HepG2 (cell line): ENCODE measurements at regions not wholly inside any gene's neighbourhood (a gene's known extent, or its start where the extent isn't known, plus 50 kb on each side); places are given as distances from the start of the nearest gene placed in this dataset.

ENCODE experiments used
- ATAC-seq: fragments of 200-7000 bp; cut with Tn5 transposase; 3 replicates; pipeline ENCODE4 v1.9.1; 2020; ENCODE audit warnings: mild to moderate bottlenecking, moderate library complexity
- BruUV-seq: library from RNA; stranded (reverse); fragments of 400-500 nt; replicated peaks from 2 replicates; lab custom pipeline; 2021; lab: Mats Ljungman, UMichigan
- CTCF ChIA-PET: fragments of 300-600 bp; formaldehyde crosslinking; extraction: SDS; loops from one replicate; lab custom pipeline; 2021; ENCODE audit warnings: low total read pairs, inconsistent platforms, low intra/inter-chr PET ratio; lab: Yijun Ruan, JAX
- POLR2A ChIA-PET: fragments of 350-600 bp; sonication (Branson Sonifier 250); formaldehyde crosslinking; loops from one replicate; lab custom pipeline; 2020; ENCODE audit warnings: antibody characterized with exemption, inconsistent platforms; lab: Yijun Ruan, JAX
- DNase-seq: peaks from one replicate; pipeline ENCODE4 v3.0.0-alpha.2; 2015; ENCODE audit warnings: low spot score
- FAIRE-seq: peaks from 3 replicates; lab custom pipeline; 2011; peaks lifted over from hg19 to GRCh38; lab: Jason Lieb, UNC
- H2AFZ ChIP-seq: one replicate; pipeline ENCODE4 v1.6.1; 2011; ENCODE audit warnings: low read length, inconsistent platforms
- H3K27ac ChIP-seq: fragments of 300-600 bp; 3 replicates; pipeline ENCODE4 v1.8.0; 2011; ENCODE audit warnings: mixed run types, mild to moderate bottlenecking, mixed read lengths, low read length, inconsistent platforms; ENCODE audit not compliant: insufficient read depth; ENCODE audit errors: extremely low read length
- H3K27me3 ChIP-seq, 2 experiments: fragments of 200-600 bp in 1 of 2; 2 replicates in 1 of 2; 3 replicates in 1 of 2; pipeline versions ENCODE4 v1.6.0 to v1.8.0; 2011; ENCODE audit warnings: low read length in 2 of 2, mild to moderate bottlenecking in 2 of 2, moderate library complexity in 2 of 2, inconsistent platforms in 1 of 2; ENCODE audit not compliant: insufficient read depth in 2 of 2, control insufficient read depth in 1 of 2
- H3K36me3 ChIP-seq, 2 experiments: fragments of 200-600 bp in 1 of 2; replicated peaks in 1 of 2; 2 replicates in 1 of 2; 3 replicates in 1 of 2; pipeline versions ENCODE4 v1.5.1 to v1.8.0; 2011; ENCODE audit warnings: low read length in 2 of 2, inconsistent platforms in 1 of 2; ENCODE audit not compliant: insufficient read depth in 2 of 2, control insufficient read depth in 1 of 2
- H3K4me1 ChIP-seq: 2 replicates; pipeline ENCODE4 v1.5.1; 2012; ENCODE audit warnings: low read length, inconsistent platforms; ENCODE audit not compliant: insufficient read depth
- H3K4me2 ChIP-seq: 2 replicates; pipeline ENCODE4 v1.6.0; 2011; ENCODE audit warnings: low read depth, low read length, inconsistent platforms
- H3K4me3 ChIP-seq, 3 experiments: fragments of 200-600 bp in 1 of 3; sonication (generic), shearing (Covaris generic) in 1 of 3; replicated peaks in 1 of 3; 2 replicates each; pipeline ENCODE4 v1.5.1; 2011 to 2016; ENCODE audit warnings: low read length in 3 of 3, inconsistent platforms in 2 of 3, low read depth in 2 of 3, mild to moderate bottlenecking in 2 of 3, control low read depth in 1 of 3, mixed read lengths in 1 of 3; ENCODE audit not compliant: insufficient read depth in 1 of 3
- H3K79me2 ChIP-seq: one replicate; pipeline ENCODE4 v1.6.1; 2011; ENCODE audit warnings: low read length, inconsistent platforms; ENCODE audit not compliant: insufficient read depth
- H3K9ac ChIP-seq: 2 replicates; pipeline ENCODE4 v1.6.0; 2011; ENCODE audit warnings: mild to moderate bottlenecking, low read depth, low read length, inconsistent platforms; ENCODE audit not compliant: insufficient read depth
- H3K9me3 ChIP-seq: 2 replicates; pipeline ENCODE4 v1.5.1; 2012; ENCODE audit warnings: mild to moderate bottlenecking, low read length
- H4K20me1 ChIP-seq: 2 replicates; pipeline ENCODE4 v1.6.0; 2011; ENCODE audit warnings: inconsistent platforms, mild to moderate bottlenecking, low read length, moderate library complexity; ENCODE audit not compliant: insufficient read depth
- JARID2 ChIP-seq: sonication (generic); formaldehyde crosslinking; IDR thresholded peaks from 2 replicates; pipeline ENCODE4 v1.8.1; 2023; ENCODE audit warnings: missing genetic modification reagents, inconsistent platforms; ENCODE audit not compliant: insufficient replicate concordance
- MTA3 ChIP-seq: sonication (generic); formaldehyde crosslinking; IDR thresholded peaks from 2 replicates; pipeline ENCODE4 v1.4.0; 2020; ENCODE audit warnings: missing genetic modification reagents
- PRMT3 ChIP-seq: sonication (generic); formaldehyde crosslinking; IDR thresholded peaks from 2 replicates; pipeline ENCODE4 v1.8.1; 2022; ENCODE audit warnings: low read depth, mild to moderate bottlenecking, moderate library complexity, missing genetic modification reagents, borderline replicate concordance
- ZNF180 ChIP-seq: sonication (generic); formaldehyde crosslinking; IDR thresholded peaks from 2 replicates; pipeline ENCODE4 v1.4.0; 2020; ENCODE audit warnings: low read depth, missing genetic modification reagents, borderline replicate concordance
- WGBS: methylation state at CpG from one replicate; pipeline ENCODE4 v1.1.6; 2017; ENCODE audit warnings: low lambda C conversion rate; 5-methylcytosine and 5-hydroxymethylcytosine counted together
- in situ Hi-C: cut with HindIII; loops from 2 replicates; pipeline ENCODE4 v1.10.0; 2017; ENCODE audit warnings: low pct_unique_long_range_greater_than_20kb; ENCODE audit not compliant: extremely low pct_ligation_motif_present
- intact Hi-C: fragments of 100-400 bp; cut with micrococcal nuclease; formaldehyde crosslinking; loops from one replicate; pipeline ENCODE4 v1.10.0; 2022; ENCODE audit not compliant: unreplicated experiment
- TF ChIP-seq, protein P1 (sequence below): sonication (generic); formaldehyde crosslinking; IDR thresholded peaks from 2 replicates; pipeline ENCODE4 v1.5.0; 2020; ENCODE audit warnings: mild to moderate bottlenecking, missing genetic modification reagents, moderate library complexity
- TF ChIP-seq, protein P2 (sequence below): IDR thresholded peaks from 2 replicates; pipeline ENCODE4 v1.6.1; 2016; ENCODE audit warnings: low read depth, borderline replicate concordance

DNA sequence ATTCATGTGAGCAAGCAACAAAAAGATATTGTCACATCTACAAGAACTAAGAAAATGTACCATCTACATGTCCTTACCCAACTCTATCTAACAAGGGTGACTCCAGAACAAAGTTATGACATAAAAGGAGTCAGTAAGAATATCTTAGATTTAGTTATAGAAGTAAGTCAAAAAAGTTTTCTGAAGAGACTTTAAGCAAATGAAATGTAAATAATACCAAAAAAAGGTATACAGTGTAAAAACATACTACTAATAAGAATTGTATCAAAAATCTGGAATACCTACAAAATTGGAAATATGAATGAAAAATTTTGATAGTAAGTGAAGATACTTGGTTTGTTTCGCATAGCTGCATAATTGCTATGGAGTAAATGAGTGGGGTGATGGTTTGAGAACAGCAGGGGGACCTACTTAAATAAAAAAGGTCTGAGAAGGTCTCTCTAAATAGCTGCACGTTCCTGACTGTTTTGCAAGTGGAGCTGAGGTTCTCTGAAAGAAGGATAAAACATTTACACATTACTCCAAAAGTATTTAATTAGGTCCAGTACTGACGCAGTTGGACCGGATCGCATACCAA, 51.0 kb upstream of the ENPP6 start:
- no TSS peak for BruUV-seq
- H3K4me2 ChIP-seq = peak overlapping the region; percentile 76
- no peak for FAIRE-seq
- H3K4me3 ChIP-seq = peak overlapping the region; percentile 60 to 78 (median 75); a peak in 5 of 6 replicates
- H3K79me2 ChIP-seq = no peaks in the 10 kb centered on the region
- H2AFZ ChIP-seq = peak overlapping the region; percentile 87
- CTCF ChIA-PET = no interaction called here
- intact Hi-C loops (loop anchor here (1.0 to 10.0 kb wide), 4 partner anchors 79 to 466 kb away; partner anchors contain the start of genes CASP3, CENPU and PRIMPOL), in situ Hi-C loops (loop anchor here (5.0 kb wide), 1 partner anchor 269 kb away; no protein-coding TSS in a partner anchor)
- POLR2A ChIA-PET = interaction anchor here (1.7 kb wide), 1 partner anchor 29 kb away, joined by 3 read pairs; no protein-coding TSS in a partner anchor
- ATAC-seq = no peak
- TF ChIP-seq, protein P1, sequence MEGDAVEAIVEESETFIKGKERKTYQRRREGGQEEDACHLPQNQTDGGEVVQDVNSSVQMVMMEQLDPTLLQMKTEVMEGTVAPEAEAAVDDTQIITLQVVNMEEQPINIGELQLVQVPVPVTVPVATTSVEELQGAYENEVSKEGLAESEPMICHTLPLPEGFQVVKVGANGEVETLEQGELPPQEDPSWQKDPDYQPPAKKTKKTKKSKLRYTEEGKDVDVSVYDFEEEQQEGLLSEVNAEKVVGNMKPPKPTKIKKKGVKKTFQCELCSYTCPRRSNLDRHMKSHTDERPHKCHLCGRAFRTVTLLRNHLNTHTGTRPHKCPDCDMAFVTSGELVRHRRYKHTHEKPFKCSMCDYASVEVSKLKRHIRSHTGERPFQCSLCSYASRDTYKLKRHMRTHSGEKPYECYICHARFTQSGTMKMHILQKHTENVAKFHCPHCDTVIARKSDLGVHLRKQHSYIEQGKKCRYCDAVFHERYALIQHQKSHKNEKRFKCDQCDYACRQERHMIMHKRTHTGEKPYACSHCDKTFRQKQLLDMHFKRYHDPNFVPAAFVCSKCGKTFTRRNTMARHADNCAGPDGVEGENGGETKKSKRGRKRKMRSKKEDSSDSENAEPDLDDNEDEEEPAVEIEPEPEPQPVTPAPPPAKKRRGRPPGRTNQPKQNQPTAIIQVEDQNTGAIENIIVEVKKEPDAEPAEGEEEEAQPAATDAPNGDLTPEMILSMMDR (CRISPR knock-in tag) = 0 out of 2 replicates have a peak, but pooled peaks have one; percentile 8
- TF ChIP-seq JARID2 (CRISPR knock-in tag) = no peak
- TF ChIP-seq PRMT3 (CRISPR knock-in tag) = no peak
- TF ChIP-seq ZNF180 (CRISPR knock-in tag) = no peak
- TF ChIP-seq, protein P2, sequence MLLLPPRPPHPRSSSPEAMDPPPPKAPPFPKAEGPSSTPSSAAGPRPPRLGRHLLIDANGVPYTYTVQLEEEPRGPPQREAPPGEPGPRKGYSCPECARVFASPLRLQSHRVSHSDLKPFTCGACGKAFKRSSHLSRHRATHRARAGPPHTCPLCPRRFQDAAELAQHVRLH (CRISPR knock-in tag) = no peak
- TF ChIP-seq MTA3 (CRISPR knock-in tag) = no peak
- H3K36me3 ChIP-seq = no peaks in the 10 kb centered on the region
- peaks cover 0 to 5% of the 10 kb centered on the region in 2 experiments; a peak in 1 of 5 replicates for H3K27me3 ChIP-seq
- peak overlapping the region; percentile 48; the same call in 1 of the 2 replicates for H3K9ac ChIP-seq
- no peaks in the 10 kb centered on the region for H4K20me1 ChIP-seq
- no peaks in the 10 kb centered on the region for H3K9me3 ChIP-seq
- H3K4me1 ChIP-seq = peaks cover 42% of the 10 kb centered on the region
- DNase-seq = no peak
- H3K27ac ChIP-seq = no peak overlapping the region
- WGBS = 85% methylated on average over 5 of the region's 5 CpGs
